Right lobe of liver (tissue), 6 donors: ENCODE measurements at regions not wholly inside any gene's neighbourhood (a gene's known extent, or its start where the extent isn't known, plus 50 kb on each side); places are given as distances from the start of the nearest gene placed in this dataset.

Experiments
- ATAC-seq, 4 donors: fragments of 200-7000 bp; cut with Tn5 transposase; one replicate each; pipeline ENCODE4 v1.9.1; 2020; ENCODE audit warnings: mild to moderate bottlenecking in 4 of 4, moderate library complexity in 4 of 4
- DNase-seq, 3 donors: peaks; one replicate each; pipeline ENCODE4 v3.0.0-alpha.2; 2020
- H3K27ac ChIP-seq, 3 donors: fragments of 200-600 bp; one replicate each; pipeline ENCODE4 v1.8.0; 2022
- H3K27me3 ChIP-seq, 2 donors: fragments of 200-600 bp; one replicate each; pipeline ENCODE4 v1.8.0; 2022
- H3K36me3 ChIP-seq, 4 donors: fragments of 200-600 bp; sonication (generic) in 1 of 4; one replicate each; pipeline versions ENCODE4 v1.5.1 to v1.8.0; 2017 to 2022; ENCODE audit warnings: control low read depth in 1 of 4
- H3K4me1 ChIP-seq, 4 donors: fragments of 200-600 bp; sonication (generic) in 1 of 4; one replicate each; pipeline versions ENCODE4 v1.5.1 to v1.8.0; 2017 to 2022; ENCODE audit warnings: control low read depth in 1 of 4
- H3K4me3 ChIP-seq, 3 donors: fragments of 200-600 bp; one replicate each; pipeline ENCODE4 v1.8.0; 2022
- H3K9me3 ChIP-seq, 4 donors: fragments of 200-600 bp; sonication (generic) in 1 of 4; one replicate each; pipeline versions ENCODE4 v1.5.1 to v1.8.0; 2017 to 2022; ENCODE audit warnings: control low read depth in 1 of 4
- POLR2A ChIP-seq: fragments of 450-650 bp; IDR thresholded peaks from one replicate; pipeline ENCODE4 v1.6.1; 2017; ENCODE audit warnings: antibody characterized with exemption, mild to moderate bottlenecking
- WGBS: methylation state at CpG from one replicate; pipeline ENCODE4 v1.1.6; 2018; ENCODE audit warnings: low coverage, low lambda C conversion rate; ENCODE audit not compliant: insufficient coverage; ENCODE audit errors: missing lambda C conversion rate; 5-methylcytosine and 5-hydroxymethylcytosine counted together
- intact Hi-C, 2 donors: fragments of 100-400 bp; cut with DNase I; formaldehyde crosslinking; loops; one replicate each; pipeline versions ENCODE4 v1.11.2 to v1.14.1; 2022
- TF ChIP-seq, protein P1 (sequence below), 4 donors: fragments of 200-600 bp in 3 of 4; fragments of 450-650 bp in 1 of 4; IDR thresholded peaks; one replicate each; pipeline versions ENCODE4 v1.5.1 to v1.8.0; 2016 to 2022; ENCODE audit warnings: antibody characterized with exemption in 4 of 4, mild to moderate bottlenecking in 2 of 4
- donor health status: DM: no; HTN: yes; CAD: no.
- donor health status: DM: no; HTN: no; CAD: no.
- donor health status: DM: no; HTN: no; CAD: no.
- donor health status: DM: no; HTN: yes; CAD: no.
- donor health status: DM: no; HTN: yes; CAD: no.

DNA sequence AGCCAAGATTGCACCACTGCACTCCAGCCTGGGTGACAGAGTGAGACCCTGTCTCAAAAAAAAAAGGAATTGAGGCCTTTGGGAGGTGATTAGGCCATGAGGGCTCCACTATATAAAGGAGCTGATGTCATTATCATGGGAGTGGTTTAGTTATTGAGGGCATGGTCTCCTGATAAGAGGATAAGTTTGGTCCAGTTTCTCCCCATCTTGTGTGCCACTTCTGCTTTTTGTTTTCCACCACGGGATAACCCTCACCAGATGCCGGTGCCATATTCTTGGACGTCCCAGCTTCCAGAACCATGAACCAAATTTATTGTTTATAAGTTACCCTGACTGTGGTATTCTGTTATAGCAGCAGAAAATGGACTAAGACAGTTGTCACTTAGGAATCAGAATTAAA is 125.8 kb downstream of the C1D start:
- Histone ChIP-seq H3K27ac (no peak overlapping the region), H3K9me3 (no peaks in the 10 kb centered on the region), H3K4me1 (no peaks in the 10 kb centered on the region), H3K4me3 (no peak overlapping the region), H3K36me3 (no peaks in the 10 kb centered on the region), H3K27me3 (no peaks in the 10 kb centered on the region)
- intact Hi-C loops, result no loop called here
- TF ChIP-seq POLR2A, result no peak
- TF ChIP-seq, protein P1, sequence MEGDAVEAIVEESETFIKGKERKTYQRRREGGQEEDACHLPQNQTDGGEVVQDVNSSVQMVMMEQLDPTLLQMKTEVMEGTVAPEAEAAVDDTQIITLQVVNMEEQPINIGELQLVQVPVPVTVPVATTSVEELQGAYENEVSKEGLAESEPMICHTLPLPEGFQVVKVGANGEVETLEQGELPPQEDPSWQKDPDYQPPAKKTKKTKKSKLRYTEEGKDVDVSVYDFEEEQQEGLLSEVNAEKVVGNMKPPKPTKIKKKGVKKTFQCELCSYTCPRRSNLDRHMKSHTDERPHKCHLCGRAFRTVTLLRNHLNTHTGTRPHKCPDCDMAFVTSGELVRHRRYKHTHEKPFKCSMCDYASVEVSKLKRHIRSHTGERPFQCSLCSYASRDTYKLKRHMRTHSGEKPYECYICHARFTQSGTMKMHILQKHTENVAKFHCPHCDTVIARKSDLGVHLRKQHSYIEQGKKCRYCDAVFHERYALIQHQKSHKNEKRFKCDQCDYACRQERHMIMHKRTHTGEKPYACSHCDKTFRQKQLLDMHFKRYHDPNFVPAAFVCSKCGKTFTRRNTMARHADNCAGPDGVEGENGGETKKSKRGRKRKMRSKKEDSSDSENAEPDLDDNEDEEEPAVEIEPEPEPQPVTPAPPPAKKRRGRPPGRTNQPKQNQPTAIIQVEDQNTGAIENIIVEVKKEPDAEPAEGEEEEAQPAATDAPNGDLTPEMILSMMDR (IDR thresholded peaks at IDR 0.05), result no peak
- ATAC-seq (no peak), DNase-seq (no peak)
- WGBS, result 75% methylated on average over 1 of the region's 3 CpGs

DNA sequence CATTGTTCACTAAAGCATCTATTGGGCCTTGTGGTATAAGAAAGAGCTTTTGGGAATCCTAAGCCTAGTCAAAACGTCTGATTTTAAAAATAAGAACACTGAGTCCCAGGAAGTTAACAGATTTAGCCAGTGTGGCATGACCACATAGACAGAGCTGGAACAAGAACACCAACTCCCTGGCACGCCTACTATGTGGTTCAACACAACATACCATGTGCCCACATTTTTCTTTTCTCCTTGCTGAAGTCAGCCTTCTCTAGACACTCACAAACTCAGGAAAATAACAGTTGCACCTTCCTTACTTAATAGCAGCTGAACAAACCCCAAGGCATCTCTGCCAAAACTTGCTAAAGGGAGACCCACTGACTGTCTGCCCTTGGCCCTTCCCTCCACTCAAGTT is 124.8 kb downstream of the C1D start:
- Histone ChIP-seq H3K36me3 (no peaks in the 10 kb centered on the region), H3K27me3 (no peaks in the 10 kb centered on the region), H3K9me3 (no peaks in the 10 kb centered on the region), H3K4me1 (no peaks in the 10 kb centered on the region), H3K27ac (no peak overlapping the region), H3K4me3 (no peak overlapping the region)
- intact Hi-C loops, result no loop called here
- no peak for TF ChIP-seq POLR2A
- TF ChIP-seq, protein P1 (IDR thresholded peaks at IDR 0.05), result no peak
- no peak for DNase-seq
- ATAC-seq, result no peak
- 26% methylated on average over 2 of the region's 2 CpGs for WGBS

DNA sequence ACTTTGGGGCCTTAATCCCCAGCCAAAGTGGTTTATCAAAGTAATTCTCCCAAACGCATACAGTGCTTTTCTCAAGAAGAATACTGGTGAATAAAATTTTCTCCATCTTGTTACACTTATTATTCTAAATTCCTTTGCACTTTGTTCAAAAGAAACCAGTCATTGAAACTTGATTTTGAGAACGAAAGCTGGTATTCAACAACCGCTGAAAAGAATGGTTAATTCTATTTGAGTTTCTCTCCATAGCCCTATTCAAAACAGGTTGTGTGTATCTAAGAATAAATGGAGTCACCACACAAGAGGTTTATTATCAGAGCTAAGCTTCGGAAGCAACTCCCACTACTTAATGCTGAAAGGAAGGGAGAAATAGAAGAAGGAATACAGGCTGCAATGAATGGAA is 117.7 kb downstream of the C1D start:
- H3K4me1 ChIP-seq, result no peaks in the 10 kb centered on the region
- no peak overlapping the region for H3K4me3 ChIP-seq
- H3K27me3 ChIP-seq, result no peaks in the 10 kb centered on the region
- H3K27ac ChIP-seq, result no peak overlapping the region
- ATAC-seq, result no peak
- intact Hi-C loops, result no loop called here
- DNase-seq, result no peak
- WGBS, result 63% methylated on average over 4 of the region's 4 CpGs
- H3K36me3 ChIP-seq, result no peaks in the 10 kb centered on the region
- TF ChIP-seq POLR2A, result no peak
- TF ChIP-seq, protein P1 (IDR thresholded peaks at IDR 0.05), result no peak
- no peaks in the 10 kb centered on the region for H3K9me3 ChIP-seq

DNA sequence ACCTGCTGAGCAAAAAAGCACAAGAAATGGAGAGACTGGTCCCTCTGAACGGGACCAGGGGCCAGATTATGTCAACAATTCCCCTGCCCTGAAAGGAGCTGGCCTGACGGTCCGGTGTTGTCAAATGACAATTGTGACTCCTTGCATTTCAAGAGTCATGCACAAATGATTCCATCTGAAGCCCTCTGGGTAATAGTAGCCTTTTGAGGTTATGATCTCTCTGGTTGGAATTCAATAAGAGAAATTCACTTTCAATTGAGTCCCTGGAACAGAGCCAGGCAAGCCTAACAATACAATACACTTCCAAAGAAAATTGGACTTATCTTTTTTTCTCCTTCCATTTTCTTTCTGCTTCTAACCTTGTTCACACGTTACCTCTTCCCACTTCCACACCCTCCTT is 116.9 kb downstream of the C1D start:
- ATAC-seq, result no peak
- no peak for DNase-seq
- WGBS, result 33% methylated on average over 4 of the region's 4 CpGs

DNA sequence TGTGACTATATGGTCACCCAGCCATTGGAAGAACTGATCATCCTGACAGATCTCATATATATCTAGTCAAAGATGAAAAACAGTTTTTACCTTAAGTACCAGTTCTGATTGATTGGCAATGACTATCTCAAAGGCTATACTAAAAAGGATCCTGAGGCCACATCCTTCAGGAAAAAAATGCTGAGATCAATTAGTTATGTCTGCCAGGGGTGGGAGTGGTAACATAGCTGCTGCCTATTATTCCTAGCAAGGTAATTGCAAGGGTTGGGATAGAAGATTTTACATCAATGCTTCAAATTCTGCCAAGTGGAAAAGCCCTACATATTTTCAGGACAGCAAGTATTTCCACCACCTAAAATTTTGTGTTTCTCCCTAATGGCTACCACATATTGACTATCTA is 114.7 kb downstream of the C1D start:
- Histone ChIP-seq H3K4me3 (no peak overlapping the region), H3K36me3 (no peaks in the 10 kb centered on the region)
- intact Hi-C loops, result no loop called here

More for the DNA sequence above, 116.9 kb downstream of the C1D start:
- TF ChIP-seq, protein P1 (IDR thresholded peaks at IDR 0.05), result no peak
- no peak for TF ChIP-seq POLR2A
- Histone ChIP-seq H3K9me3 (no peaks in the 10 kb centered on the region), H3K4me1 (no peaks in the 10 kb centered on the region), H3K27ac (no peak overlapping the region), H3K27me3 (no peaks in the 10 kb centered on the region), H3K36me3 (no peaks in the 10 kb centered on the region), H3K4me3 (no peak overlapping the region)
- intact Hi-C loops, result no loop called here

More for the DNA sequence above, 114.7 kb downstream of the C1D start:
- no peaks in the 10 kb centered on the region for H3K9me3 ChIP-seq
- ATAC-seq (no peak), DNase-seq (no peak)
- no peak for TF ChIP-seq POLR2A
- TF ChIP-seq, protein P1 (IDR thresholded peaks at IDR 0.05), result no peak
- H3K27ac ChIP-seq, result no peak overlapping the region
- H3K27me3 ChIP-seq, result no peaks in the 10 kb centered on the region
- H3K4me1 ChIP-seq, result no peaks in the 10 kb centered on the region
